H9 (cell line): ENCODE measurements at regions not wholly inside any gene's neighbourhood (a gene's known extent, or its start where the extent isn't known, plus 50 kb on each side); places are given as distances from the start of the nearest gene placed in this dataset.

Source experiments
- DNase-seq: peaks from one replicate; pipeline ENCODE4 v3.0.0-alpha.2; 2017
- H2AFZ ChIP-seq: one replicate; pipeline ENCODE4 v1.6.1; 2013; ENCODE audit warnings: mild to moderate bottlenecking, low read length, control low read depth, moderate library complexity
- H2AK5ac ChIP-seq: 2 replicates; pipeline ENCODE4 v1.6.1; 2013; ENCODE audit warnings: low read length, control low read depth, mixed read lengths; ENCODE audit not compliant: insufficient read length
- H2BK120ac ChIP-seq: one replicate; pipeline ENCODE4 v1.6.1; 2013; ENCODE audit warnings: low read depth, mild to moderate bottlenecking, low read length, control low read depth, inconsistent platforms; ENCODE audit not compliant: poor library complexity, severe bottlenecking
- H2BK12ac ChIP-seq: 2 replicates; pipeline ENCODE4 v1.6.1; 2013; ENCODE audit warnings: low read length, control low read depth, mixed read lengths, low read depth; ENCODE audit not compliant: insufficient read length
- H2BK15ac ChIP-seq: 2 replicates; pipeline ENCODE4 v1.6.1; 2013; ENCODE audit warnings: low read depth, low read length, control low read depth
- H2BK20ac ChIP-seq: one replicate; pipeline ENCODE4 v1.6.1; 2013; ENCODE audit warnings: low read depth, mild to moderate bottlenecking, low read length, control low read depth, inconsistent platforms; ENCODE audit not compliant: poor library complexity, severe bottlenecking
- H2BK5ac ChIP-seq: 2 replicates; pipeline ENCODE4 v1.6.1; 2013; ENCODE audit warnings: low read length, control low read depth, mixed read lengths; ENCODE audit not compliant: insufficient read length
- H3K14ac ChIP-seq: 2 replicates; pipeline ENCODE4 v1.6.1; 2013; ENCODE audit warnings: low read length, control low read depth; ENCODE audit not compliant: insufficient read depth
- H3K18ac ChIP-seq: 2 replicates; pipeline ENCODE4 v1.6.1; 2013; ENCODE audit warnings: low read depth, mild to moderate bottlenecking, mixed read lengths, low read length, control low read depth; ENCODE audit not compliant: insufficient read length
- H3K23ac ChIP-seq: 2 replicates; pipeline ENCODE4 v1.6.1; 2013; ENCODE audit warnings: low read length, control low read depth, mixed read lengths, low read depth; ENCODE audit not compliant: insufficient read length
- H3K23me2 ChIP-seq: 2 replicates; pipeline ENCODE4 v1.6.1; 2013; ENCODE audit warnings: low read depth, mild to moderate bottlenecking, mixed read lengths, low read length, control low read depth; ENCODE audit not compliant: insufficient read length, poor library complexity, severe bottlenecking
- H3K27ac ChIP-seq: 2 replicates; pipeline ENCODE4 v1.5.1; 2013; ENCODE audit warnings: low read length, control low read depth, mixed read lengths, low read depth; ENCODE audit not compliant: insufficient read length
- H3K27me3 ChIP-seq: 2 replicates; pipeline ENCODE4 v1.6.1; 2013; ENCODE audit warnings: low read length, control low read depth, inconsistent platforms; ENCODE audit not compliant: insufficient read depth
- H3K4ac ChIP-seq: 2 replicates; pipeline ENCODE4 v1.6.1; 2013; ENCODE audit warnings: low read depth, mild to moderate bottlenecking, control low read depth, inconsistent platforms, low read length, moderate library complexity
- H3K4me1 ChIP-seq: 2 replicates; pipeline ENCODE4 v1.6.1; 2013; ENCODE audit warnings: low read length, control low read depth, inconsistent platforms; ENCODE audit not compliant: insufficient read depth
- H3K4me2 ChIP-seq: 2 replicates; pipeline ENCODE4 v1.6.1; 2013; ENCODE audit warnings: low read length, control low read depth, mixed read lengths; ENCODE audit not compliant: insufficient read length, insufficient read depth
- H3K56ac ChIP-seq: 2 replicates; pipeline ENCODE4 v1.6.1; 2013; ENCODE audit warnings: low read depth, mild to moderate bottlenecking, mixed read lengths, low read length, control low read depth; ENCODE audit not compliant: insufficient read length
- H3K79me1 ChIP-seq: 2 replicates; pipeline ENCODE4 v1.6.1; 2013; ENCODE audit warnings: low read depth, mild to moderate bottlenecking, moderate library complexity, low read length, control low read depth, inconsistent platforms; ENCODE audit not compliant: insufficient read depth, poor library complexity, severe bottlenecking
- H3K79me2 ChIP-seq: 2 replicates; pipeline ENCODE4 v1.6.1; 2013; ENCODE audit warnings: low read length, control low read depth, inconsistent platforms; ENCODE audit not compliant: insufficient read depth
- H3K9ac ChIP-seq: 2 replicates; pipeline ENCODE4 v1.6.1; 2013; ENCODE audit warnings: low read length, control low read depth, mixed read lengths; ENCODE audit not compliant: insufficient read length; ENCODE audit errors: extremely low read depth
- H3K9me3 ChIP-seq: one replicate; pipeline ENCODE4 v1.6.1; 2013; ENCODE audit warnings: low read depth, low read length, inconsistent platforms; ENCODE audit not compliant: control insufficient read depth
- H3T11ph ChIP-seq: one replicate; pipeline ENCODE4 v1.6.1; 2013; ENCODE audit warnings: mild to moderate bottlenecking, low read length, control low read depth, inconsistent platforms
- H4K20me1 ChIP-seq: one replicate; pipeline ENCODE4 v1.6.1; 2013; ENCODE audit not compliant: control insufficient read depth, insufficient read length, insufficient read depth
- H4K5ac ChIP-seq: 2 replicates; pipeline ENCODE4 v1.6.1; 2013; ENCODE audit warnings: low read depth, mild to moderate bottlenecking, mixed read lengths, low read length, control low read depth; ENCODE audit not compliant: insufficient read length
- H4K8ac ChIP-seq: replicated peaks from 2 replicates; pipeline ENCODE4 v1.6.1; 2013; ENCODE audit warnings: low read length, control low read depth, mixed read lengths, low read depth; ENCODE audit not compliant: insufficient read length
- H4K91ac ChIP-seq: 2 replicates; pipeline ENCODE4 v1.6.1; 2013; ENCODE audit warnings: low read depth, mild to moderate bottlenecking, moderate library complexity, mixed read lengths, low read length, control low read depth; ENCODE audit not compliant: insufficient read length
- H3K27ac Mint-ChIP-seq, 3 experiments: 2 replicates in 2 of 3; 3 replicates in 1 of 3; pipeline ENCODE4 v1.8.0; 2020 to 2021; ENCODE audit warnings: mixed read lengths in 3 of 3, mild to moderate bottlenecking in 1 of 3, moderate library complexity in 1 of 3
- H3K27me3 Mint-ChIP-seq: 2 replicates; pipeline ENCODE4 v1.8.0; 2021; ENCODE audit warnings: low read depth, mild to moderate bottlenecking, moderate library complexity, mixed read lengths
- H3K36me3 Mint-ChIP-seq, 3 experiments: 2 replicates in 2 of 3; 3 replicates in 1 of 3; pipeline ENCODE4 v1.8.0; 2020 to 2021; ENCODE audit warnings: low read depth in 3 of 3, mixed read lengths in 3 of 3; ENCODE audit not compliant: insufficient read depth in 1 of 3
- H3K4me1 Mint-ChIP-seq, 2 experiments: 2 replicates each; pipeline ENCODE4 v1.8.0; 2020; ENCODE audit warnings: mixed read lengths in 2 of 2
- H3K4me3 Mint-ChIP-seq, 2 experiments: 2 replicates in 1 of 2; 3 replicates in 1 of 2; pipeline ENCODE4 v1.8.0; 2020 to 2021; ENCODE audit warnings: mild to moderate bottlenecking in 2 of 2, mixed read lengths in 2 of 2, moderate library complexity in 1 of 2
- H3K9me3 Mint-ChIP-seq, 2 experiments: 2 replicates in 1 of 2; 3 replicates in 1 of 2; pipeline ENCODE4 v1.8.0; 2020; ENCODE audit warnings: mild to moderate bottlenecking in 2 of 2, mixed read lengths in 2 of 2, moderate library complexity in 1 of 2
- CTCF ChIP-seq: fragments of 200-600 bp; sonication (generic); conservative IDR thresholded peaks from 3 replicates; pipeline ENCODE4 v1.8.0; 2021; ENCODE audit warnings: antibody characterized with exemption, mild to moderate bottlenecking
- WGBS: extraction: QIAGEN DNeasy Blood & Tissue Kit; methylation state at CpG from one replicate; pipeline ENCODE4 v1.1.7; 2013; ENCODE audit warnings: missing lambda C conversion rate, low lambda C conversion rate, mixed read lengths; ENCODE audit not compliant: insufficient read length; ENCODE audit errors: extremely low coverage; 5-methylcytosine and 5-hydroxymethylcytosine counted together

GRCh38 chr9:79053598-79053997, 518.2 kb upstream of the TLE4 start:
- Histone ChIP-seq H4K20me1 (no peaks in the 10 kb centered on the region), H3K9ac (no peak overlapping the region), H3T11ph (no peak overlapping the region), H2AK5ac (no peak overlapping the region), H3K79me2 (no peaks in the 10 kb centered on the region), H2BK5ac (no peak overlapping the region), H3K4me2 (no peak overlapping the region), H3K14ac (no peak overlapping the region), H3K4ac (no peak overlapping the region), H3K23me2 (no peaks in the 10 kb centered on the region), H4K5ac (no peak overlapping the region), H3K23ac (no peak overlapping the region), H3K27me3 (no peaks in the 10 kb centered on the region), H2AFZ (no peak overlapping the region), H2BK12ac (no peak overlapping the region), H2BK20ac (no peak overlapping the region), H2BK120ac (no peak overlapping the region), H4K91ac (no peak overlapping the region), H2BK15ac (no peak overlapping the region), H3K18ac (no peak overlapping the region), H3K56ac (no peak overlapping the region), H3K4me1 (no peaks in the 10 kb centered on the region), H3K27ac (no peak overlapping the region), H3K79me1 (no peaks in the 10 kb centered on the region), H4K8ac (no peak overlapping the region), H3K9me3 (no peaks in the 10 kb centered on the region)
- H3K4me3 Mint-ChIP-seq = no peak overlapping the region
- H3K27ac Mint-ChIP-seq = no peak overlapping the region
- no peaks in the 10 kb centered on the region for H3K4me1 Mint-ChIP-seq
- DNase-seq = no peak
- WGBS = no CpG with 5 or more reads among the region's 3 CpGs
- no peaks in the 10 kb centered on the region for H3K36me3 Mint-ChIP-seq
- no peak for TF ChIP-seq CTCF
- H3K9me3 Mint-ChIP-seq = no peaks in the 10 kb centered on the region
- no peaks in the 10 kb centered on the region for H3K27me3 Mint-ChIP-seq
